PFSK-1 (cell line): ENCODE measurements at regions not wholly inside any gene's neighbourhood (a gene's known extent, or its start where the extent isn't known, plus 50 kb on each side); places are given as distances from the start of the nearest gene placed in this dataset.

Experiments used
- POLR2AphosphoS5 ChIP-seq: IDR thresholded peaks from 2 replicates; pipeline ENCODE4 v1.6.1; 2012; ENCODE audit warnings: low read depth, mild to moderate bottlenecking, control low read depth, low read length, moderate library complexity
- SIN3A ChIP-seq: IDR thresholded peaks from 2 replicates; pipeline ENCODE4 v1.6.1; 2012; ENCODE audit warnings: mild to moderate bottlenecking, low read length, moderate library complexity, borderline replicate concordance; ENCODE audit not compliant: insufficient read depth
- TAF1 ChIP-seq: IDR thresholded peaks from 2 replicates; pipeline ENCODE4 v1.6.1; 2012; ENCODE audit warnings: low read length, control low read depth, borderline replicate concordance; ENCODE audit not compliant: insufficient read depth

DNA sequence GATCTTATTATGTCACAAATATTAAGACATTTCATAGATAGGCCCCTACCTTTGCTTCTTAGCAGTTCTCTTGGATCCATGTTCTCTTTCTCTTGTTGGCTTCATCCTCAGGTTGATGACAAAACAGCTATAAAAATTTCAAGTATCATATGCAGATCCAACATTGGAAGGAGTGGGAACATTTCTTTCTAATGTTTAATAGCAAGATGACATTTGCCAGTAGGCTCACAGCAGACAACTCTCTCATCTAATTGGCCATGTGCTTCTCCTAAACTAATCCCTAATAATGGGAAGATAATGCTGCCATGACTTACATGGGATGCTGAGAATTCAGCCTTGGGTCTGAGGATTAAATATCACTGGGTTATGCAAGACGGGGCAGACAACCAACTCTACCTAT is 485.5 kb upstream of the SEMA6A start:
- no peak for TF ChIP-seq SIN3A
- TF ChIP-seq POLR2AphosphoS5: no peak
- TF ChIP-seq TAF1: no peak
